Activated naive CD4-positive, alpha-beta T cell treated with anti-CD3 and anti-CD28 coated beads, Interleukin-2, amount 10 ng/mL, durations not matched to agents 7 days and 5 days (primary cell): ENCODE measurements at regions not wholly inside any gene's neighbourhood (a gene's known extent, or its start where the extent isn't known, plus 50 kb on each side); places are given as distances from the start of the nearest gene placed in this dataset.

Experiments
- CTCF ChIA-PET: fragments of 350-600 bp; sonication (Branson Sonifier 250); formaldehyde crosslinking; loops from one replicate; lab custom pipeline; 2021; ENCODE audit warnings: antibody characterized with exemption; lab: Charles Lee
- DNase-seq: peaks from one replicate; pipeline ENCODE4 v3.0.0-alpha.2; 2020
- H3K27ac Mint-ChIP-seq: one replicate; pipeline ENCODE4 v1.8.0; 2021; ENCODE audit warnings: mild to moderate bottlenecking, moderate library complexity, mixed read lengths
- H3K27me3 Mint-ChIP-seq: one replicate; pipeline ENCODE4 v1.8.0; 2021; ENCODE audit warnings: mild to moderate bottlenecking, mixed read lengths
- H3K36me3 Mint-ChIP-seq: one replicate; pipeline ENCODE4 v1.8.0; 2021; ENCODE audit warnings: mixed read lengths
- H3K4me1 Mint-ChIP-seq: one replicate; pipeline ENCODE4 v1.8.0; 2021; ENCODE audit warnings: mixed read lengths
- H3K4me3 Mint-ChIP-seq: one replicate; pipeline ENCODE4 v1.8.0; 2021; ENCODE audit warnings: mild to moderate bottlenecking, moderate library complexity, mixed read lengths
- H3K9me3 Mint-ChIP-seq: one replicate; pipeline ENCODE4 v1.8.0; 2021; ENCODE audit warnings: mixed read lengths

DNA sequence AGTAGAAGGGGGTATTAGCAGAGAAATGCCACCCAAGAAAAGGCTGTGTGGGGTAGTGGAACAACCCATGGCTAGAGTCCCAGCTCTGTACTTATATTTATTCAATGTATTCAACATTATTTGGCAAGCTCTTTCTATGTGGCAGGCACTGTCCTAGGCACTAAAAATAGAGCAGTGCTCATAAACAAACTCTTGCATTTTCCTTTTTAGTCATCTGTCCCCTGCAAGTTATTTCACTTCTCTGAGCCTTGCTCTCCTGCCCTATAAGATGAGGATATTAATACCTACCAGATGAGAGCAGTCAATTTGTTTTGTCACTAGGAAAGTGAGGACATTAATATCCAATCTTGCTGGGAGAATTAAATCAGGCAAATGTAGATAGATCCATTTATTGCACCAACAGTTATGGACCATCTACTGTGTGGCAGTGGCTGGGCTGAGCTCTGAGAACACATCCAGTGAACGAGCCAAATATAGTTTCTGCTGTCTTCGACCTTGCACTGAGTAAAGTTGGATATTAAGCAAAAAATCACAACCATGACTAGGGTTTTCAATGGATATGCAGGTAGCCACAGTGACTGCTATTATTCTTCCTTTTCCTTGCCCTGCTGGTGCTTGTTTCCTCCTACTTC is 314.3 kb upstream of the TBX3 start:
- H3K27ac Mint-ChIP-seq, result no peak overlapping the region
- no peak for DNase-seq
- no peaks in the 10 kb centered on the region for H3K36me3 Mint-ChIP-seq
- H3K27me3 Mint-ChIP-seq, result no peaks in the 10 kb centered on the region
- no peaks in the 10 kb centered on the region for H3K4me1 Mint-ChIP-seq
- H3K4me3 Mint-ChIP-seq, result no peak overlapping the region
- CTCF ChIA-PET, result no interaction called here
- H3K9me3 Mint-ChIP-seq, result peaks cover 8% of the 10 kb centered on the region

DNA sequence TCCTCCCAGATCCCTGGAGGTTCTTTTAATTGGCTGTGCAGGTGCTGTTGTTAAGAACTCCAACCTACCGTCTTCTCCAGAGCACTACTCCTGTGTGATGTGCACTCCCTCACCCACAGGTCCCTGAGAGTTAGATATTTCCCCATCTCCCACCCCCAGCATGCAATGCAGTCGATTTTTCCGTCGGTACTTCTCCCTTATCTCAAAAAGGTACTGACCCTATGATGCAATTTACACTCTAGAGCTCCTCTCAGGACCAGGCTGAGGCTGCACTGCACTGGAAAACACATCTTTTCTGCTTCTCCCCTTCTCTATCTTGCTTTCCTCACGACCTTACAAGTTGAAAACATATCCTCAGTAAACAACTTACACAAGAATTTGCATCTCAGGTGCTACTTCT is 312.4 kb upstream of the TBX3 start:
- no peak overlapping the region for H3K4me3 Mint-ChIP-seq
- H3K9me3 Mint-ChIP-seq, result peaks cover 6% of the 10 kb centered on the region
- H3K27me3 Mint-ChIP-seq, result no peaks in the 10 kb centered on the region
- no peaks in the 10 kb centered on the region for H3K36me3 Mint-ChIP-seq
- H3K27ac Mint-ChIP-seq, result no peak overlapping the region
- CTCF ChIA-PET, result no interaction called here
- no peaks in the 10 kb centered on the region for H3K4me1 Mint-ChIP-seq
- DNase-seq, result no peak

DNA sequence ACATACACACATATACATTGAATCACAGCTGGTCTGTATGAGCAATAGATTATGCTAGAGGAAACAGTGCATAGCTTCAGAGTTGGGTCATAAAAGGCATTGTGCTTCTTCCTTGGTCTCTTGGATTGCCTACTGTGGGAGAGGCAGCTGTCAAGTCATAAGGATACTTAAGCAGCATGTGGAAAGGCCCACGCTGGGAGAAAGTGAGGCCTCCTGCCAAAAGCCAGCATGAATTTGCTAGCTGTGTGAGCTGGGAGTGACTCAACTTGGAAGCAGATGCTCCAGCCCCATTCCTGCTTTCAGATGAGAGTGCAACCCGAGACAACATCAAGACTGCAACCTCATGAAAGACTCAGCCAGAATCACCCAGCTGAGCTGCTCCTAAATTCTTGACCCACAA is 311.9 kb upstream of the TBX3 start:
- no peaks in the 10 kb centered on the region for H3K27me3 Mint-ChIP-seq
- peaks cover 4% of the 10 kb centered on the region for H3K9me3 Mint-ChIP-seq
- DNase-seq, result no peak
- no peaks in the 10 kb centered on the region for H3K36me3 Mint-ChIP-seq
- H3K4me3 Mint-ChIP-seq, result no peak overlapping the region
- H3K27ac Mint-ChIP-seq, result no peak overlapping the region
- CTCF ChIA-PET, result no interaction called here
- H3K4me1 Mint-ChIP-seq, result no peaks in the 10 kb centered on the region

DNA sequence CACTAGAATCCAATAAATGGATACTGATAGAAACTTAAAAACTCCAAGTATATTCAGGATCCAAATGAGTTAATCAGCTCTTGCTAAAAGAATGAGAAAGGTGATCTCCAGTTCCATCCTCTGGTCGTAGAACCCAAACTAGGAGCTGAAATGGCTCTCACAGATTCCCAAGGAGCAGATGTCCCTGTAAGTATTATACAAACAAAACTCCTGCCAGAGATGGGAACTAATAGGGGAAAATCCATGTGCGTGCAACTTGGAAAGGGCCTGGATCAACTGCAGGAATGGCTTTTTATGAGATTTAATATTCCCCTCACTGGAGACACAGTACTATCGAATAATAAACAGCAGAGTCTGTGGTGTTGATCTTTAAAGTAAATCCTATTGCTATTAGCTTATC is 309.2 kb upstream of the TBX3 start:
- no peak overlapping the region for H3K27ac Mint-ChIP-seq
- no peaks in the 10 kb centered on the region for H3K27me3 Mint-ChIP-seq
- CTCF ChIA-PET, result no interaction called here
- no peak overlapping the region for H3K4me3 Mint-ChIP-seq
- no peaks in the 10 kb centered on the region for H3K4me1 Mint-ChIP-seq
- H3K9me3 Mint-ChIP-seq, result peaks cover 6% of the 10 kb centered on the region
- H3K36me3 Mint-ChIP-seq, result no peaks in the 10 kb centered on the region
- no peak for DNase-seq

DNA sequence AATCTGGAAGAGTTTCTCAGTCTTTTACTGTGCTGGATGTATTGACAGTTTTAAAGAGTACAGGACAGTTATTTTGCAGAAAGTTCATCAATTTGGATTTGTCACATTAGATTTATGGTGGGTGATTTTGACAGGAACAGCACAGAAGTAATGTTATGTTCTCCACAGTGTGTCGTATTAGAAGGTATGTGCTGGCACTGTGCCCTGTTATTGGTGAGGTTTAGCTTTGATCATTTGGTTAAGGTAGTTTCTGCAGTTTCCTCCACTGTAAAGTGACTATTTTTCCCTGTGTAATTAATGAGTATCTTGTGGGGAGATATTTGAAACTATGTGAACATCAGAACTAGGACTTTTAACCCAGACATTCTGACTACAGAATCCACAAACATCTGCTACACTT is 308.5 kb upstream of the TBX3 start:
- H3K27me3 Mint-ChIP-seq, result no peaks in the 10 kb centered on the region
- no peak for DNase-seq
- H3K27ac Mint-ChIP-seq, result no peak overlapping the region
- H3K4me3 Mint-ChIP-seq, result no peak overlapping the region
- peaks cover 7% of the 10 kb centered on the region for H3K9me3 Mint-ChIP-seq
- H3K4me1 Mint-ChIP-seq, result no peaks in the 10 kb centered on the region
- CTCF ChIA-PET, result no interaction called here
- H3K36me3 Mint-ChIP-seq, result no peaks in the 10 kb centered on the region

DNA sequence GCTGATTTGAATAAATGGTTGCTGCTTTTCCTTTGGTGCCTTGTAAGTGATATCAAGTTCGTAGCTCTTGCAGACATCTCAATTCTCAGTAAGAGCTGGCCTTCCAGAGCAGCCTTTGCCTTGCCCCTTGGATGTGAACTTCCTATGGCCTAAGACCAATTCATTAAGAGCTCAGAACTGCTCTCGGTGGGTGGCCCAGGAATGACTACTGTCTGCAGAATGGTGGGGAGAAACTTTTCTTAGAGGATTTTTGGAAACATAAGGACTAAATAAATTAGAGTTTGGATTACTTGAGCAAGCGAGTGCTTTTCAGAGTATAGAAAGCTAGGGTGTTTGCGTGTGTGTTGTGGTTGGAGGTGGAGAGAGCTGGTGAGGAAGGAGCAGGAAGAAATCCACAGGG is 306.4 kb upstream of the TBX3 start:
- no peaks in the 10 kb centered on the region for H3K4me1 Mint-ChIP-seq
- CTCF ChIA-PET, result no interaction called here
- H3K9me3 Mint-ChIP-seq, result peaks cover 12% of the 10 kb centered on the region
- H3K27ac Mint-ChIP-seq, result no peak overlapping the region
- no peaks in the 10 kb centered on the region for H3K36me3 Mint-ChIP-seq
- DNase-seq, result no peak
- H3K4me3 Mint-ChIP-seq, result no peak overlapping the region
- no peaks in the 10 kb centered on the region for H3K27me3 Mint-ChIP-seq

DNA sequence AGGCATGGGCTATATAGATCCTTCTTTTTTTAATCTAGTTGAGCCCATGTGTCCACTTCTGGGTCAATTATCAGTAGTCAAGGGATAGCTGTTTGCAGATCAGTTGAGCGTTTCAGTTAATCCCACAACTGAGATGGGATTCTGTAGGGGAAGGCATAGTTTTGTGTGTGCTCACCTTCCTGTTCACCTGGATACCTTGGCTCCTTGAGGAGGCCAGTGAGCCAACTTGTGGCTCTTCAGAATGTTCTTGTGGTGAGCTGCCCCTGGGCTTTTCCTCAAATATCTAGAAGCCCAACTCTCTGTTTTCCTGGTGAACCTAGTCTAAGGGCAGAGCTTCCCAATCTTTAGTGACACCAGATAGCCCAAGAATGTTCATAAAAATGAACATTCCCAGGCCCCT is 302.9 kb upstream of the TBX3 start:
- CTCF ChIA-PET, result no interaction called here
- no peak overlapping the region for H3K27ac Mint-ChIP-seq
- no peaks in the 10 kb centered on the region for H3K4me1 Mint-ChIP-seq
- no peak for DNase-seq
- H3K4me3 Mint-ChIP-seq, result no peak overlapping the region
- H3K27me3 Mint-ChIP-seq, result no peaks in the 10 kb centered on the region
- peaks cover 21% of the 10 kb centered on the region for H3K9me3 Mint-ChIP-seq
- no peaks in the 10 kb centered on the region for H3K36me3 Mint-ChIP-seq

DNA sequence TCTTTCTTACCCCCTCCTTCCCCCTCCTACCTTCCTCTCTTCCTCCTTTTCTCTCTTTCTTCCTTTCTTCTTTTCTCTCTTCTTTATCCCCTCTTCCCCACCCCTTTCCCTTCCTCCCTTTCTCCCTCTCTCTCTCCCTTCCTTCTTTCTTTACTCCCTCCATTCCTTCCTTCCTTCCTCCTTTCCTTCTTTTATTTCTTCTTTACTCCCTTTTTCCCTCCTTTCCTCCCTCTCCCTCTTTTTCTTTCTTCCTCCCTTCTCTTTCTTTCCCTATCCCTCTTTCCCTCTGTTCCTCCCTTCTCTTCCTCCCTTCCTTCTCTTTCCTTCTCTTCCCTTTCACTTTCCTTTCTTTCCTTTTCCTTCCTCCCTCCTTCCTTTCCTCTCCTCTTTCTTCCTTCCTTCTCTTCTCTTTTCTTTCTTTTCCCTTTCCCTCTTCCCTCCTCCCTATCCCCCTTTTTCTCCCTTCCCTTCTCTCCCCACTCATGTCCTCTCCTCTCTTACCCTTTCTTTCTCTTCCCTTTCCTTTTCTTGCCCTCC is 302.3 kb upstream of the TBX3 start:
- Mint-ChIP-seq H3K27me3 (no peaks in the 10 kb centered on the region), H3K9me3 (peaks cover 22% of the 10 kb centered on the region)

DNA sequence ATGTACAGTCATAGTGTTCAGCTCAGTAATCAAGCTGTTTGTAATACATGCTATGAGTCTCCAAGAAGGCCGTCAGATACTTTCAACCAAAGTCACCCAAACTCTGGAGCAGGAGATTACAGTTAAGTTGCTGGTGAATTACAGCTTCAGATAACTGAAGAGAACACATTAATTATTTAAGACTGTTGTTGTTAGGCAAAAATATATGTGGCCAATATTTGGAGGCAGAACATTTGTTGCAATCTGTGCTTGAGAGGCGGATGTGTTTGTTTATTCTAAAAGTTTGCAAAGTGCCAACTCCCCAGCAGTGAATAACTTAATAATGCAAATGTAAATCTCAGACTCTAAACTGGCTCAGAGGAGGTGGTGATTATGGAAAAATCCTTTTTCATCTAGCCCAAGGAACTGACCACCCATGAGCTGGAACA is 300.7 kb upstream of the TBX3 start:
- CTCF ChIA-PET, result no interaction called here
- Mint-ChIP-seq H3K4me3 (no peak overlapping the region), H3K9me3 (peaks cover 31% of the 10 kb centered on the region)

More for the DNA sequence above, 302.3 kb upstream of the TBX3 start:
- DNase-seq, result no peak
- Mint-ChIP-seq H3K36me3 (no peaks in the 10 kb centered on the region), H3K27ac (no peak overlapping the region), H3K4me3 (no peak overlapping the region), H3K4me1 (no peaks in the 10 kb centered on the region)
- CTCF ChIA-PET, result no interaction called here

DNA sequence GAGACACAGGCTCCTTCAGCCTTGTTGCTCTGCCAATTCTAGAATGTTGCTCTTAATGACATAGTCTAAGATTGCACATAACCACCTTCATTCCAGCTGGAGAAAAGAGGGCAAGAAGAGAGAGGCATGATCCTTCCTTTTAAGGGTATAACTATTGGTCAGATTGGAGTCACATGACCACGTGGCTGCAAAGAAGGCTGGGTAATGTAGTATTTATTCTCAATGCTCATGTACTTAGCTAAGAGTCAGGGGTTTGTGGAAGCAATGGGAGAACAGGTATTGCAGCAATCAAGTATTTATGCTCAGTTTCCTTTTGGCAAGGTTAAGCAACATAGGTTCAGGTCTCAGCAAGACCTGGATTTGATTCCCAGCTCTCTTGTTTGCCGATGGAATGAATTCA is 298.8 kb upstream of the TBX3 start:
- CTCF ChIA-PET, result no interaction called here
- H3K27ac Mint-ChIP-seq, result no peak overlapping the region

More for the DNA sequence above, 300.7 kb upstream of the TBX3 start:
- H3K4me1 Mint-ChIP-seq, result no peaks in the 10 kb centered on the region
- H3K36me3 Mint-ChIP-seq, result no peaks in the 10 kb centered on the region
- H3K27me3 Mint-ChIP-seq, result no peaks in the 10 kb centered on the region
- H3K27ac Mint-ChIP-seq, result no peak overlapping the region
- DNase-seq, result no peak

DNA sequence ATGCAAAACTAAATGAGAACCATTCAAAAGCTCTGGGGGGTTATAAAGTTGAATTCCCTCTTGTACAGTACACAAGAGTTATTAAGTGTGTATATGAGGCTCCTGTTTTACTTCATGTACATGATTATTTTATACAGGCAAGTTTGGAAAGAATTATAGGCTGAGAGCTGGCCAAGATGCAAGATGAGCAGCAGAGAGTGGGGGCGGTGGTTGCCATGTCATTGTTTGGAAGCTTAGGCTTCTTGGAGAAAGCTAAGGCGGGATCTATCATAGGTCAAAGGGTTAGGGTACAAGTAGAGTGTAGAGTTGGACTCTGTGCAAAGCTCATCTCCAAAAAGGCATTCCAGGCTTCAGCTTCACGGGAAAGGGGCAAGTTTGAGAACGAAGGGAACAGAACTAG is 297.1 kb upstream of the TBX3 start:
- CTCF ChIA-PET, result no interaction called here

More for the DNA sequence above, 298.8 kb upstream of the TBX3 start:
- Mint-ChIP-seq H3K4me3 (no peak overlapping the region), H3K9me3 (peaks cover 35% of the 10 kb centered on the region), H3K27me3 (no peaks in the 10 kb centered on the region), H3K36me3 (no peaks in the 10 kb centered on the region), H3K4me1 (no peaks in the 10 kb centered on the region)
- no peak for DNase-seq

DNA sequence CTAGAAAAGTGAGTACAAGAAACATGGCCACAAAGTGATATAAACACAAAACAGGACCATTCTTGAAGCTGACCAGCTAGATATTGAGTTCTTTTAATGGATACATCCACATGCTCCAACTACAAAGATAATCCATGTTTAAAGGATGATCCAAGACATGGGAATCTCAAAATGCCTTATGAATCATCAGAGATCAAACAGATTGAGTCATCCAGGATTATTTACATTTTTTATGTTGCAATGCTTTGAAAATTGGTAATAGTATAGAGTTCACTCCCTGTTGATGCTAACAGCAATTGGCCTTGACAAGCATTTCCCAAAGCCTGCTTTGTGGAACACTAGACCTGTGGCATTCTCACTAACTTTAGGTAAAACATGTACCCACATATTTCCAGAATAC is 293.0 kb upstream of the TBX3 start:
- no peak for DNase-seq
- Mint-ChIP-seq H3K27ac (no peak overlapping the region), H3K9me3 (peaks cover 25% of the 10 kb centered on the region), H3K4me1 (no peaks in the 10 kb centered on the region), H3K4me3 (no peak overlapping the region), H3K36me3 (no peaks in the 10 kb centered on the region), H3K27me3 (no peaks in the 10 kb centered on the region)
- CTCF ChIA-PET, result no interaction called here

More for the DNA sequence above, 297.1 kb upstream of the TBX3 start:
- H3K36me3 Mint-ChIP-seq, result no peaks in the 10 kb centered on the region
- H3K4me1 Mint-ChIP-seq, result no peaks in the 10 kb centered on the region
- H3K9me3 Mint-ChIP-seq, result peaks cover 30% of the 10 kb centered on the region
- no peak overlapping the region for H3K27ac Mint-ChIP-seq
- no peak for DNase-seq
- no peaks in the 10 kb centered on the region for H3K27me3 Mint-ChIP-seq
- no peak overlapping the region for H3K4me3 Mint-ChIP-seq

DNA sequence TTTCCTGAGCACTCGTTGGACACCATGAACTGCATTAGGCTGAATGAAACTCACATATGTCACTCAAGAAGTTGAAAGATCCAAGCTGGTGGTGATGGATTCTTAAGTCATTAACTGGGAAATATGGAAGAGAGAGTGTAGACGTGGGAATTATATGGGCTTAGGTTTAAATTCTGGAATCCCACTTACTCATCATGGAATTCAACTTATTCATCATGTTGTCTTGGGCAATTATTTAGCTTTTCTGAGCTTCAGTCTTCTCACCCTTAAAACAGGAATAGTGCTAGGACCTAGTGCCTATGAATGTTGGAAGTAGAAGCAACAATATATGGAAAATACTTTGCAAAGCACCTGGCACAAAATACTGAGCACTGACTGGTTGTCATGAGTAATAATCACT is 292.4 kb upstream of the TBX3 start:
- DNase-seq, result no peak
- Mint-ChIP-seq H3K27ac (no peak overlapping the region), H3K4me3 (no peak overlapping the region), H3K4me1 (no peaks in the 10 kb centered on the region), H3K27me3 (no peaks in the 10 kb centered on the region), H3K9me3 (peaks cover 23% of the 10 kb centered on the region), H3K36me3 (no peaks in the 10 kb centered on the region)
- CTCF ChIA-PET, result no interaction called here

DNA sequence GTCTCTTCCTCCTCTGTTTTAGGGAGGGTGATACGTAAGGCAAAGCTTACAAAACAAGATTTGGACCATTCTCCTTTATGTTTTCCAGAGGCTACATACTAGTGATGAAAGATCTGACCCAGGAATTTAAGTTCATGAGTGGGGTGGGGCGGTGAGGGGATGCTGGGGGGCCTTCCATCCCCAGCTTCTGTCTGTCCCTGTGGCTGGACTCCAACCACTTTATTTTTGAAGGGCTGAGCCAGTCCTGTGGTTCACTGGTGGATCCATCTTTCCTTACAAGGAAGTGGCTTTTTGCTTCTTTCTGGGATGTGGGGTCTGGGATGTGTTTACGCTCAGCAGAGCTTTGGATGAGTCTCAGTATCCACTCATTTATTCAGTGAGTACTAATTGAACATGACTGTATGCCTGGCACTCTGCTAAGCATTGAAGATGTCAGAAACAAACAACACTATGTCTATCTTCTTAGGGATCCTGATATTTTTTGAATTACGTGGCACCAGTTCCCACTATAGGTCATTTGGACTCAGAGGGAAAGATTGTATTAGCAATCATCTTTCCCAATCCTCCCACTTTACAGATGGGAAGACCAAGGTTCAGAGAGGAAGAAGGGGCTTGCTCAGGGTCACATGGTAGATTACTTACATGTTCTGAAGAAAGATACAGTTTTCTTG is 291.8 kb upstream of the TBX3 start:
- Mint-ChIP-seq H3K36me3 (no peaks in the 10 kb centered on the region), H3K9me3 (peaks cover 19% of the 10 kb centered on the region), H3K4me1 (no peaks in the 10 kb centered on the region), H3K27me3 (no peaks in the 10 kb centered on the region), H3K4me3 (no peak overlapping the region), H3K27ac (no peak overlapping the region)
- DNase-seq, result no peak
- CTCF ChIA-PET, result no interaction called here
